Endothelial cell of umbilical vein (primary cell): ENCODE measurements at regions not wholly inside any gene's neighbourhood (a gene's known extent, or its start where the extent isn't known, plus 50 kb on each side); places are given as distances from the start of the nearest gene placed in this dataset.
A peak's percentile ranks its signal among the peaks of the same experiment; 100 is the strongest.

ENCODE experiments used
- BruUV-seq: library from RNA; stranded (reverse); fragments of 400-500 nt; replicated peaks from 2 replicates; lab custom pipeline; 2021; lab: Mats Ljungman, UMichigan
- CTCF ChIA-PET: fragments of 300-600, 350-600 bp; sonication (Branson Sonifier 250); formaldehyde crosslinking; loops from one replicate; lab custom pipeline; 2021; ENCODE audit warnings: antibody characterized with exemption, inconsistent platforms; lab: Charles Lee
- POLR2A ChIA-PET: fragments of 300-600, 350-600 bp; sonication (Branson Sonifier 250); formaldehyde crosslinking; loops from one replicate; lab custom pipeline; 2021; ENCODE audit warnings: antibody characterized with exemption, inconsistent platforms; lab: Charles Lee
- DNase-seq: peaks from one replicate; pipeline ENCODE4 v3.0.0-alpha.2; 2011; ENCODE audit warnings: low read depth, low spot score
- FAIRE-seq: peaks from 2 replicates; lab custom pipeline; 2011; peaks lifted over from hg19 to GRCh38; lab: Jason Lieb, UNC
- H2AFZ ChIP-seq: 2 replicates; pipeline ENCODE4 v1.6.0; 2012; ENCODE audit warnings: low read depth, low read length, control low read depth, inconsistent platforms
- H3K27ac ChIP-seq: 2 replicates; pipeline ENCODE4 v1.5.1; 2011; ENCODE audit warnings: low read depth, mild to moderate bottlenecking, control low read depth, low read length, moderate library complexity; ENCODE audit not compliant: insufficient read depth
- H3K27me3 ChIP-seq, 2 experiments: 2 replicates each; pipeline versions ENCODE4 v1.6.0 to v1.6.1; 2011; ENCODE audit warnings: low read length in 2 of 2, mixed read lengths in 1 of 2; ENCODE audit not compliant: control insufficient read depth in 2 of 2, insufficient read depth in 2 of 2
- H3K36me3 ChIP-seq, 2 experiments: 2 replicates in 1 of 2; 3 replicates in 1 of 2; pipeline ENCODE4 v1.5.1; 2011; ENCODE audit warnings: low read length in 2 of 2, mild to moderate bottlenecking in 1 of 2, moderate library complexity in 1 of 2; ENCODE audit not compliant: control insufficient read depth in 2 of 2, insufficient read depth in 2 of 2; ENCODE audit errors: extremely low read depth in 1 of 2
- H3K4me1 ChIP-seq: 3 replicates; pipeline ENCODE4 v1.5.1; 2011; ENCODE audit warnings: mild to moderate bottlenecking, low read length; ENCODE audit not compliant: control insufficient read depth, insufficient read depth; ENCODE audit errors: extremely low read depth
- H3K4me2 ChIP-seq: 2 replicates; pipeline ENCODE4 v1.6.1; 2011; ENCODE audit warnings: low read length, control low read depth, mixed read lengths; ENCODE audit not compliant: insufficient read depth
- H3K4me3 ChIP-seq, 3 experiments: fragments of 200-600 bp in 1 of 3; sonication (generic), shearing (Covaris generic) in 1 of 3; replicated peaks in 1 of 3; 2 replicates each; pipeline ENCODE4 v1.5.1; 2011 to 2016; ENCODE audit warnings: control low read depth in 3 of 3, low read length in 3 of 3, mild to moderate bottlenecking in 2 of 3, inconsistent platforms in 1 of 3, low read depth in 1 of 3, moderate library complexity in 1 of 3; ENCODE audit not compliant: insufficient read depth in 1 of 3
- H3K79me2 ChIP-seq: 2 replicates; pipeline ENCODE4 v1.6.0; 2012; ENCODE audit warnings: low read length, inconsistent platforms; ENCODE audit not compliant: control insufficient read depth, insufficient read depth
- H3K9ac ChIP-seq: replicated peaks from 2 replicates; pipeline ENCODE3; 2011; ENCODE audit warnings: low read length, control low read depth; ENCODE audit not compliant: insufficient read depth; ENCODE audit errors: extremely low read depth
- H3K9me1 ChIP-seq: replicated peaks from 3 replicates; pipeline ENCODE4 v1.6.0; 2011; ENCODE audit warnings: mild to moderate bottlenecking, low read length; ENCODE audit not compliant: control insufficient read depth, insufficient read depth; ENCODE audit errors: extremely low read depth
- H3K9me3 ChIP-seq: replicated peaks from 2 replicates; pipeline ENCODE4 v1.5.1; 2012; ENCODE audit warnings: low read length, inconsistent platforms; ENCODE audit not compliant: control insufficient read depth, insufficient read depth
- H4K20me1 ChIP-seq: replicated peaks from 2 replicates; pipeline ENCODE3; 2011; ENCODE audit warnings: mild to moderate bottlenecking, low read length; ENCODE audit not compliant: control insufficient read depth, insufficient read depth; ENCODE audit errors: extremely low read depth
- EZH2 ChIP-seq: IDR thresholded peaks from 2 replicates; pipeline ENCODE4 v1.6.1; 2012; ENCODE audit warnings: borderline replicate concordance, low read depth, mild to moderate bottlenecking, moderate library complexity, low read length, inconsistent platforms; ENCODE audit not compliant: severe bottlenecking
- FOS ChIP-seq: IDR thresholded peaks from 2 replicates; pipeline ENCODE4 v1.6.1; 2011; ENCODE audit warnings: mild to moderate bottlenecking, low read length, moderate library complexity, borderline replicate concordance; ENCODE audit not compliant: insufficient read depth
- JUN ChIP-seq: IDR thresholded peaks from 2 replicates; pipeline ENCODE4 v1.6.1; 2011; ENCODE audit warnings: borderline replicate concordance, low read depth; ENCODE audit not compliant: insufficient read length, insufficient read depth
- MAX ChIP-seq: IDR thresholded peaks from 2 replicates; pipeline ENCODE4 v1.6.1; 2011; ENCODE audit not compliant: insufficient read depth, insufficient read length
- MYC ChIP-seq: IDR thresholded peaks from one replicate; pipeline ENCODE4 v1.6.1; 2011; ENCODE audit warnings: mild to moderate bottlenecking, low read depth, low read length
- POLR2AphosphoS5 ChIP-seq: IDR thresholded peaks from 2 replicates; pipeline ENCODE4 v1.6.1; 2012; ENCODE audit warnings: low read depth, mild to moderate bottlenecking, control low read depth, low read length, moderate library complexity; ENCODE audit not compliant: insufficient read depth
- dilution Hi-C: fragments of 300-500 bp; cut with MboI; formaldehyde crosslinking; loops from one replicate; pipeline ENCODE4 v1.15.0; 2019; ENCODE audit warnings: low sequenced_read_pairs; ENCODE audit not compliant: extremely low pct_ligation_motif_present
- intact Hi-C: fragments of 100-400 bp; cut with micrococcal nuclease; formaldehyde crosslinking; loops from one replicate; pipeline ENCODE4 v1.10.0; 2022
- TF ChIP-seq, protein P1 (sequence below), 2 donors: IDR thresholded peaks; 1 replicate in 1 of 2; 2 replicates in 1 of 2; pipeline ENCODE4 v1.5.1; 2011; ENCODE audit warnings: low read length in 2 of 2, mild to moderate bottlenecking in 2 of 2, moderate library complexity in 2 of 2, control low read depth in 1 of 2, inconsistent platforms in 1 of 2, low read depth in 1 of 2; ENCODE audit not compliant: insufficient read depth in 1 of 2; ENCODE audit errors: extremely low read depth in 1 of 2

DNA sequence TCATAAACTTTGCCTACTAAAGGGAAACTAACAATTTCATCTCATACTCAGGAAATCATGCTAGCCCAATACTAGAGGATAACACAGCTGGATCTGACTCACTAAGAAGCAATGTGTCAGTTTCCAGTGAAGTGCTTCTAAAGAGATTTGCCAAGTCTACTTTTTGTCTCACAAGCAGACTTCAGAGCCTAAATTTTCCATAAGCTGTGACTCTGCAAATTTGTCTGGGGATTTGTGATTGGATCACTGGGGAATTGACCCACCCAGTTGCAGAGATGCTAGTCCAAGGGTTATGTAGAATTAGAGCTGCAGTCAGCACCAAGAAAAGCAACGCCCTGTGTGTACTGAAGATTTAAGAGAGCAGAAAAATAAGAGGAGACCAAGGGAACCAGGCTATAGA lies 647.1 kb downstream of the NTRK3 start:
- CTCF ChIA-PET = interaction anchor here (1.2 to 2.5 kb wide), 2 partner anchors 10 to 1745 kb away, joined by 4 to 12 read pairs; no protein-coding TSS in a partner anchor
- Histone ChIP-seq H3K27me3 (no peaks in the 10 kb centered on the region), H3K4me3 (no peak overlapping the region), H3K9me1 (no peaks in the 10 kb centered on the region), H4K20me1 (no peaks in the 10 kb centered on the region), H3K9me3 (no peaks in the 10 kb centered on the region), H3K9ac (peak overlapping the region; percentile 61), H3K36me3 (no peaks in the 10 kb centered on the region), H3K4me1 (peaks cover 26% of the 10 kb centered on the region), H3K79me2 (no peaks in the 10 kb centered on the region), H3K27ac (peak overlapping the region; percentile 84), H3K4me2 (peak overlapping the region; percentile 67), H2AFZ (no peak overlapping the region)
- peak; percentile 75 for DNase-seq
- POLR2A ChIA-PET = no interaction called here
- FAIRE-seq = peak; percentile 83
- no TSS peak for BruUV-seq
- intact Hi-C loops (no loop called here), dilution Hi-C loops (no loop called here)
- peak; percentile 33 for TF ChIP-seq FOS
- TF ChIP-seq POLR2AphosphoS5 = peak; percentile 9
- TF ChIP-seq, protein P1, sequence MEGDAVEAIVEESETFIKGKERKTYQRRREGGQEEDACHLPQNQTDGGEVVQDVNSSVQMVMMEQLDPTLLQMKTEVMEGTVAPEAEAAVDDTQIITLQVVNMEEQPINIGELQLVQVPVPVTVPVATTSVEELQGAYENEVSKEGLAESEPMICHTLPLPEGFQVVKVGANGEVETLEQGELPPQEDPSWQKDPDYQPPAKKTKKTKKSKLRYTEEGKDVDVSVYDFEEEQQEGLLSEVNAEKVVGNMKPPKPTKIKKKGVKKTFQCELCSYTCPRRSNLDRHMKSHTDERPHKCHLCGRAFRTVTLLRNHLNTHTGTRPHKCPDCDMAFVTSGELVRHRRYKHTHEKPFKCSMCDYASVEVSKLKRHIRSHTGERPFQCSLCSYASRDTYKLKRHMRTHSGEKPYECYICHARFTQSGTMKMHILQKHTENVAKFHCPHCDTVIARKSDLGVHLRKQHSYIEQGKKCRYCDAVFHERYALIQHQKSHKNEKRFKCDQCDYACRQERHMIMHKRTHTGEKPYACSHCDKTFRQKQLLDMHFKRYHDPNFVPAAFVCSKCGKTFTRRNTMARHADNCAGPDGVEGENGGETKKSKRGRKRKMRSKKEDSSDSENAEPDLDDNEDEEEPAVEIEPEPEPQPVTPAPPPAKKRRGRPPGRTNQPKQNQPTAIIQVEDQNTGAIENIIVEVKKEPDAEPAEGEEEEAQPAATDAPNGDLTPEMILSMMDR (IDR thresholded peaks at IDR 0.05; ENCODE audit: extremely low read depth in 1 of 2, insufficient read depth in 1 of 2, low read depth in 1 of 2, low read length in 2 of 2) = no peak
- TF ChIP-seq MAX = no peak
- TF ChIP-seq JUN = peak; percentile 71
- no peak for TF ChIP-seq EZH2
- TF ChIP-seq MYC = no peak
